Anterior cingulate cortex (tissue), 58 donors: ENCODE measurements at regions not wholly inside any gene's neighbourhood (a gene's known extent, or its start where the extent isn't known, plus 50 kb on each side); places are given as distances from the start of the nearest gene placed in this dataset.
"Not testable (repeated sequence)": the region's sequence is repeated elsewhere in the genome, so short reads cannot be mapped to it uniquely, and the experiment has no call there.

Experiments
- DNase-seq, 58 donors: peaks; one replicate each; lab custom pipeline; 2025; lab: John Stamatoyannopoulos, UW

DNA sequence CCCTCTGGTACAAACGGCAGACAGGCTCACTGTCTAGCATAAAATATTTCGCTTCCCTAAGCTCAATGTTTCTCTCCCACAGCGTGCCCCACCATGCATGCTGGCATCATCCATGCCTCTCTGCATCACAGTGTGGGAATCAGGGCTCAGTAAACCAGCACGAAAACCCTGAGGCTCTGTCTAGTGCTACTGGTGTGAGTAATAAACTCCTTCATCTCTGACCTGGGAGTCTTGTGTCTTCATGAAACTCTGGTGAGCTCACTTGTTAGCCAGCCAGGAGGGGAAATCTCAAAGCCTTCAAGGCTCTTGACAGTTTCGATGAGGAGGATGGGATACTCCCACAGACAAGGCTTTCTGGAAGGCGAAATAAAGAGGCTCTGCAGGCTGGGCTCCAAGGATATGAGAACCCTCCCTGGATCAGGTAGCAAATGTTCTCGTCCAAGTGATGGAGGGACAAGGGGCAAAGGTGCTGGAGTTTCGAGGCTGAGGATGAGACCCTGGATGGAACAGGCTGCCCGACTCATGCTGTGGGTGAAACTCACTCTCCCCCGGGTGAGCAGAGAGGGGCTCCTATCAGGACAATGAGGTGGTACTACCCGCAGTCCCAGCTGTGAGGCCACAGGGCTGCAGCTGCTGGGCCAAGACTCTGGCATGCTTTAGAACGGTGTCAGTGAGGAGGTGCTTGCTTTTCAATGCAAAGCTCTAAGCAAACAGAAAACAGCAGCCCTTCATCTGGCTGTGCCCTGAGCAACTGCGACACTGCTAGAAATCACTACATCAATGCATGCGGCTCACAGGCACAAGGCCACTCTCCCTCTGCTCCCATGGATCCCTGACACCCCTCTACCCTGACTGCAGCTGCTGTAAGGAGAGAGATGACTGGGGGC, 69.3 kb downstream of the SHANK2 start:
- no peak for DNase-seq

DNA sequence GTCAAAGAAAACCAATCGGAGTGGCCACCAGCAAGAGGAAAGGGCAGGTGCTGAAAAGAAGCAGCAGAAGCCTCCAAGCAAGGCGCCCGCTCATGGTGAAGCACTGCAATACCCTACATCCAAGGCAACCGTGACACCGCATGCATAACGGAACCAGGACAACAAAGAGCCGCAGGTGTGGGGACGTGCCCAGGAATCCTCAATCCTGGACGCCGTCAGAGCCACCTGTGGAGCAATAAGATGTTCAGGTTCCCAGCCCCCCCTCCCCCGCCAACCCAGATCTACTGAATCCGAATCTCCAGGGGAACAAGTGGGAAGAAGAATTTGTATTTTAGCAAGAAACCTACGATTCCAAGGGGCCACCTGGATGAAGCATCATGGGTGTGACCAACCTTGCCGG, 70.8 kb downstream of the SHANK2 start:
- DNase-seq, result no peak

DNA sequence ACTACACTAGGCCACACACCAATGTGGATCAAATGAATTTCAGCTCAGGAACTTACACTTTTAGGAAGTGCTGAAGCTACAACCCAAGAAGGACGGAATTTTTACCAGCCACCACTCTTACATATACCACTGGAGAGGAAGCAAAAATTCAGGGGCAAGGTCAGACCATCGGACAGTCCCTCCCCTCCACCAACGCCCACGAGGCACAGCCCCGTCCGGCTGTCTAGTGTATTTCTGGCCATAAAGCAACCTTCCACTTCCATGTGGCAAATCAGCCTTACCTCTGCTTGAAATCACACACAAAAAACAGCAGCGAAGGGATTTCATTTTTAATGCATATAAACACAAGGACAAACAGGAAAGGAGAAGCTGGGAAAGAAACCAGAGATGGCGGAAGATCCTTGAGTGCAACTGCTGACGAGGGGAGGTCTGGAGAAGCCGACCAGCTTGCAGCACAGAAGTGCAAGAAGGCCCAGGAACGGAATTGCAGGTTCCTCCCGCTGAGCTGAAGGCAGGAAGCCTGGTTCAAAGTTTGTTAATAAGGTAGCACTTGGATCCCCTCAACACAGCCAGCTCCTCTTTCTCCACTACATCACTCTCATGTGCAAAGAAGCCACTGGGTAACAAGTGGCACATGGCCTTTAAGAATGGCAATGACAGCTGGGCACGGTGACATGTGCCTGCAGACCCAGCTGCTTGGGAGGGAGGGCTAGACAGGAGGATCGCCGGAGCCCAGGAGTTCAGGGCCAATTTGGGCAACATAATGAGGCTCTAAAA, 71.5 kb downstream of the SHANK2 start:
- DNase-seq, result no peak

DNA sequence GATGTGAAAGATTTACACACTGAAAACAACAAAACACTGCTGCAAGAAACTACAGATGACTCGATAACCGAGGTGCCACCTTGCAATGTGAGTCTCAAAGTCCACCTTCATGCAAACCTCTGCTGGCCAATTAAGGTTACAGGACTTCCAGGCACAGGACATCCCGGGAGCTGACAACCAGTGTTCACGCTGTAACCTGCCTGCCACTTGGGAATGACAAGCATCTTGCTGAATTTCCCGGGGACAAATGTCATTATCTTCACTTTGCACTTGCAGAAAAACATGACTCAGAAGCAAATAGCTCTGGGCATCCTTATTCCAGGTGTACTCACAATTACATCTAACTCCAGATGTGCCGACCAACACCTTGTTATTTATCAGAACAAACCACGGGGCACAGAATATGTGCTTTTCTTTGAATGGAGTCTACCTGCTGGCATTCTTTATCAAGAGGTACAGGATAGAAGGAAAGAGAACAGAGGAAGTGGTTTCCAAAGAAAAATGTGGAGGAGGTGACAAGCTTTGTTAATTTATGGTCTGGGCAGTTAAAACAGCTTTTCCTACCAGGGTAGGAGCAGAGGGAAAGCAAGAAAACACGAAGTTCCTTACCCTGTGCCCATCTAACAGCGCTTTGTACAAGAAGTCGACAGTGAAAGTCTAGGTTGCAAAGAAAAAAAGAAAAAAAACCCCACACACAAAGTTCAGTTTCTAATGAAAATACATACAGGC, 72.3 kb downstream of the SHANK2 start:
- no peak for DNase-seq

DNA sequence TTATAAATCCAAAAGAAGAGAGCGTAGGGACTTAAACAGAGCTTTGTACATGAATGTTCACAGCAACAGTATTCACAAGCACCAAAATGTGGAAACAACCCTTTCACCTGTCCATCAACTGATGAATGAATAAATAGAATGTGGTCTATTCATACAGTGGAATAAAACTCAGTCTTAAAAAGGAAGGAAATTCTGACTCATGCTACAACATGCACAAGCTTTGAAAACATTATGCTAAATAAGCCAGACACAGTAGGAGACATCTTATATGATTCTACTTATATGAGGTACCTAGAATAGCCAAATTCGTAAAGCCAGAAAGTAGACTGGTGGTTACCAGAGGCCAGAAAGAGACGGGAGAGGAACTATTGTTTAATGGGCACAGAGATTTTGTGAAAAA, 74.3 kb downstream of the SHANK2 start:
- DNase-seq, result no peak

DNA sequence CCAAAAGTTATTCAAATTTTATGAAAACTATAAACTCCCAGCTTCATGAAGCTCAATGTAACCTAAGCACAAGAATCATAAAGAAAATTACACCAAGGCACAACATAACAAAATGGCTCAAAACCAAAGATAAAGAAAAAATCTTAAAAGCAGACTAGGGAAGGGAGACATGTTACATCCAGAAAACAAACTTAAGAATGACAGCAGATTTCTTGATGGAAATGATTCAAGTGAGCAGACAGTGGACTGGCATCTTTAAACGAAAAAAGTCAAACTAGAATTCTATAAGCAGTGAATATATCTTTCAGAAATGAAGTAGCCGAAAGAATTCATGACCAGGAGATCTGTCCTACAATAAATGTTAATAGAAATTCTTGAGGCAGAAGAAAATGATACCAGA, 75.6 kb downstream of the SHANK2 start:
- DNase-seq, result no peak

DNA sequence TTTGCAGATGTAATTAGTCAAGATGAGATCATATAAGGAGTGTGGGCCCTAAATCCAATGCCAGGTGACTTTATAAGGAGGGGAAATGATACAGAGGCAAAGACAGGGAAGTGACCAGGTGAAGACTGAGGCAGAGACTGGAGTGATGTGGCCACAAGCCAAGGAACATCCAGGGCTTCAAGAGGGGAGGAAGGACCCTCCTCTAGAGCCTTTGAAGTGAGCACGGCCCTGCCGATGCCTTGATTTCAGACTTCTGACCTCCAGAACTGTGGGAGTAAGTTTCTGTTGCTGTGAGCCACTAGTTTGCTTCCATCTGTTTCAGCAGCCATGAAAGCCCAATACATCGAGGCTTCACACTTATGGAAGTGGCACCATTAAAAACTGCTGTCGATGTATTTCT, 78.7 kb downstream of the SHANK2 start:
- DNase-seq, result no peak

DNA sequence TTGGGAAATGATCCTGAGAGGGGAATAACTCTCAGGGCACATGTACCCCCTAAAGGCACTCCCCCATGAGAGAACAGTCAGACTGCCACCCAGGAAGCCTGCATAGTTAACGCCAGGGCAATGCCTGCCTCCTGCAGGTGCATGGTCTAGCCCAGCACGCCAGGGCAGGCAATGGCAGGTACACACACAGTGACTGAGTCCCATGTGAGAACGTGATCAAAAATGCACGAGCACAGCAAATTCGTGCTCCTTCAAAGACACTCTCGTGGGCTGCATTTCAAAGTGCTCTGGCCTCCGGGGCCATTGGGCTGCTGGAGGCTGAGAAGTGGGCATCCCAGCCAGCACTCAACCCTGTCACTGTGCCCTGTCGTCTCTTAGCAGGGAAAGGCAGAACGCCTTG, 79.7 kb downstream of the SHANK2 start:
- DNase-seq, result no peak

DNA sequence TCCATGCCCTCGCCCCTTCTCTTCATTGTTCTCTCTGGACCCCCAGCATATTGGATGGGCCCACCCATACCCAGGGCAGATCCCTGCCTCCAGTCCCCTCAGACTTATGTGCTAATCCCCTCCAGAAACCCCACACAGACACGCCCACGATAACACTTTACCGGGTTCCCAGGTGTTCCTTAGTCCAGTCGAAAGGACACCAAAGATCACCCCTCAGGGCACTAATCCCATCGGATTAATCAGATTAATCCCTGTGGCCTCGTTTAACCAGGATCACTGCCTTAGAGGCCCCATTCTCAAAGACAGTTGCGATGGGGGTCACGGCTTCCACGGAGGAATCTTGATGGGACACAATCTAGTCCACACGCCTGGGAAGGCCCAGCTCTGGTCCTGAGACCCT, 80.8 kb downstream of the SHANK2 start:
- no peak for DNase-seq

DNA sequence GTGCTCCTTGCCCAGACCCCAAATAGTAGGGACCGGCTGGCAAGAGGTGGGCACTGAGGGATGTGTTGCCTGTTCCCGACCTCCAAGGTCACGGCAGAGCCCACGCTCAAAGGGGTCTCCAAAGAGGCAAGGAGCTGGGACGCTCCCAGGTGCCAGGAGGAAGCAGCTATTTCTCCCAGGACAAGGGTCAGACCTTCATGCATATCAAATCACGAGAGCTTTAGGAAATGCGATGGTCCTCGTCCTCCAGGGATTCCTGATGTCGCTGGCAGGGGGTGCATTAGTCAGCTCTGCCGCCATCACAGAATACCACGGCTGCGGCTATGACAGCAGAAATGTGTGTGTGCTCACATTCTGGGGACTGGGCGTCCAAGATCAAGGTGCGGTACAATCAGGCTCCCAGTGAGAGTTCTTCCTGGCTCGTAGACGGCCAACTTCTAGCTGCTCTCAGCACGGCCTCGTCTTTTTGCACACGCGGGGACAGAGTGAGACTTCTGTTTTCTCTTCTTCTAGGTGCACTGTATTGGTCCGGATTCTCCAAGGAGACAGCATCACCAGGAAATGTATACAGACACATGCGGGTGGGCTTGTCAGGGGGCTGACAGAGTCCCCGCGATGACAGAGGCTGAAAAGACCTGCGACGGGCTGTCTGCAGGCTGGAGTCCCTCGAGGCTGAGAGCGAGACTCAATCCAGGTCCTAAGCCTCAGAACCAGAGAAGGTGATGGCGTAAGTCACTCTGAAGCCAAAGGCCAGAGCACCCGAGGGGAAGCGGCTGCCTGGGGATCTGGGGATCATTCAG, 81.6 kb downstream of the SHANK2 start:
- DNase-seq, result no peak

DNA sequence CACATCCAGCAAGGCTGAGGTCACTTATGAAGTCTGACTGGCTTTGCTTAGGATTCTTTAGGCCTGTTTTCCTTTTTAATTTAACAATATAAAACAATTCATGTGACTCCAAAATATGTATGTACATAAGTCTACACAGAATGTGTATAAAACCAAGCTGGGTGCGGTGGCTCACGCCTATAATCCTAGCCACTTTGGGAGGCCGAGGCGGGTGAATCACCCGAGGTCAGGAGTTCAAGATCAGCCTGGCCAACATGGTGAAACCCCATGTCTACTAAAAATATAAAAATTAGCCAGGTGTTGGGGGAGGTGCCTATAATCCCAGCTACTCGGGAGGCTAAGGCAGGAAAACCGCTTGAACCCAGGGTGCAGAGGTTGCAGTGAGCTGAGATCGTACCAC, 83.1 kb downstream of the SHANK2 start:
- no peak for DNase-seq

DNA sequence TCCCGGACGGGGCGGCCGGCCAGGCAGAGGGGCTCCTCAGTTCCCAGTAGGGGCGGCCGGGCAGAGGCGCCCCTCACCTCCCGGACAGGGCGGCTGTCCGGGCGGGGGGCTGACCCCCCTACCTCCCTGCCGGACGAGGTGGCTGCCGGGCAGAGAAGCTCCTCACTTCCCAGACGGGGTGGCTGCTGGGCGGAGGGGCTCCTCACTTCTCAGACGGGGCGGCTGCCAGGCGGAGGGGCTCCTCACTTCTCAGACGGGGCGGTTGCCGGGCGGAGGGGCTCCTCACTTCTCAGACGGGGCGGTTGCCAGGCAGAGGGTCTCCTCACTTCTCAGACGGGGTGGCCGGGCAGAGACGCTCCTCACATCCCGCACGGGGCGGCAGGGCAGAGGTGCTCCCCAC, 84.6 kb downstream of the SHANK2 start:
- DNase-seq, result not testable (repeated sequence)

DNA sequence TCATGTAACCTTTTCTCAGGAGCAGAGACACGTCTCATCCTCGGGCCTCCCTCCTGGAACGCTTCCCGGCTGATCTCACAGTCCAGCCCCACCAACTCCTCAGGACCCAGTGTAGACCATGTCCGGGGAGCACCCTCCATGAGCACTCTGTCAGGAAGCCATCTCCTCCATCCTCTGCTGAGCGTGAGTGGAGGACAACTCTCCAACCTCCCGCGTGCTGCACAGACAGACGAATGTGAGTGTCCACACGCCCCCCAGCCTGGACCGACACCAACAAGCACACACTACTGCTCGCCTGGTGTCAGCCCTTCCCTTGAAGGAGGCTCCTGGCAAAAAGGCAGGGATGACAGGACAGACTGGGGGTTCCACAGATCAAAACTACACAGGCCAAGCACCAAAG, 86.6 kb downstream of the SHANK2 start:
- no peak for DNase-seq

DNA sequence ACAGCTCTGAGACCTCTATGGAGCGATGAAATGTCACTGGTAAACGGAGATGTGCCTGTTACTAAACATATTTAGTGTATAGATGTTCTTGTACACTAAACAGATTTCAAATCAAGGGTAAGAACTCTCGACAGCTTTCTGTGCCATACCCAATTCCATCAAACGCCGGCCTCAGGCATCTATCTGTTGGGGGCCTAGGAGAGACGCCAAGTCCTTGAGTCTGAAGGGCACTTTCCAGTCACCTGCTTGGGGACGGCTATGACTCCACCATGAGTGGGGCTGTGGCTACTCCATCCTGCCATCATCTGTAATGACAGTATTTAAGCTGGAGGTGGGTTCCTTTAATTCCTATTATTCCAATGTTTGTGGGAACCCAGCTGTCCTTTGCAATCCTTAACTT, 87.8 kb downstream of the SHANK2 start:
- no peak for DNase-seq

DNA sequence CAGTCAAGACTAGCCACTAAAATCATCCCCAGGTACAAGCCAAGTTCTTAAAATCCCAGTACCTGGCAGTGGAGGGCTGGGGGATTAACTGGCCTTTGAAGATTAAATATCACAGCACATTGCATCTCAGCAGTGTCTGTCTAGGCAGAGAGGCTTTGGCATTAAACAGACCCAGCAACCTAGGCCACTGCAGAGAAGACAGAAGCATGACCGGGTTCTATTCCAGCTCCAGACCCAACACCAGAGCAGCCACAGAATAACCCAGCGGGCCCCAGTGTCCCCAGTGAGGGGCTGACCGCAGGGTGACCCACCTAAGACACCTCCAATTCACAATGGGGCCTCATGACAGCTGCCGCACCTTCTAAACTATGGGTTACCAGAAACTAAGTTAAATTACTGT, 88.2 kb downstream of the SHANK2 start:
- no peak for DNase-seq

DNA sequence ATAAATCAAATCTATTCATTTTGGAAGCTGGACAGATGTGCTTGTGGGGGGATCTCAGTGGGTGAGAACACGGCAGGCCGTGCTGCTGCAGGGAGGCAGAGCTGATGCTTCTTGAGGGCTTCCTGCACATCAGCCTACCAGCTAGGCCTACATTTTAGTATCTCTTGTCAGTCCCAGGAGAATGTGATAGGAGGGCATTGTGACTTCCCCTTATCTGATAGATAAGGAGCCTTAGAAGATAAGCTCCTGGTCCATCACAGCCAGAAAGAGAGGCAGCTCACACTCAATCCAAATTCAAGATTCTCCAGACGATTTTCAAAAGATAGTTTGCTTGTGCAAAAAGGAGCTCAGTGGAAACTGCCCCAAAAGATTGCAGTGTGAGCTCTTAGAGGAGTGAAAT, 89.0 kb downstream of the SHANK2 start:
- DNase-seq, result no peak

DNA sequence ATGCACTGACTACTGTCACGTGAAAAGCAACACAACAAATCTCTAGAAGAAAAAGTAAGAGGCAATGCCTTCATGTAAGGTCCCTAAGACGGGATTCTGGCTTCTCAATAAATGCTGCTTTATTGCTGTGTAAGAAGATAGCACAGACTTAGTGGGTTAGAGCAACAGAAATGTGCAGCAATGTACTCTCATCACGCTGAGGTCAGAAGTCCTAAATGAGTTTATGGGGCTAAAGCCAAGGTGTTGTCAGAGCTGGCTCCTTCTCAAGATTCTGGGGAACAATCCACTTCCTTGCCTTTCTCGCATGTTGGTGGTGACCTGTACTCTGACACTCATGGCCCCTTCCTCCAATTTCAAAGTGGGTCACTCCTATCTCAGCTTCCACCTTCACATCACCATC, 93.4 kb downstream of the SHANK2 start:
- no peak for DNase-seq

DNA sequence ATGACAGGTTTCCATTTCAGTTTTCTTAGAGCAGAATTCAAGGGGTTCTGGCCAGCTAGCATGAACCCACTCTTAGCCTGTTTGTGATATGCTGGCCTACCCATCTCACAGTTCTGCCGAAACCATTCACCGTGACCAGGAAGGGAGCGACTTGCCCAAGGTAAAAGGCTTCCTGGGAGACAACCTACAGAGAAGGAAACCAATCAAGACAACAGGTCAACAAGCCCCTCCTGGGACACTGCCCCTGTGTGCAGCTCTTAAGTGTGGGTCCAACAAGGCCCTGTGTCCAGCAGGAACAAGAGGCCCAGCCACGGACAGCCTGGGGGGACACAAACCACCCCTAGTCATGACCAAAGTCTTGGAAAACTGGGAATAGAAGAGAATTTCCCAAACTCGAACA, 94.7 kb downstream of the SHANK2 start:
- DNase-seq, result not testable (repeated sequence)

DNA sequence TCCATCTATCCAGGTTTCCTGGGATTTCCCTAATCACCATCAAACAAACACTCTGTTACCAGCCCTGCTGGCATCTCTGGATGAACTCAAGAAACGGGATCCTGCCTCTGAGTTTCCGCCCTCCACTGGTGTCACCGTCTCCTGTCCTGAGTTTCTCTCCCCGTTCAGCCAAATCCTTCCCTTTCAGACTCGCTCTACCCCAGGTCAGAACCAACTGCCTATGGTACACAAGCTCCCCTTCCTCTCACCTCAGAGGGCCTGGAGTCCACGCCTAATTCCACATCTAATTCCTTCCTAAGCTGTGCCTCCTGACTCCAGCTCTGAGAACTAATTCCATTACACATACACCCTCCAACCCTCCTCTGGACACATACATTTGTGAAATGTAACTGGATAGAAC, 96.1 kb downstream of the SHANK2 start:
- no peak for DNase-seq

DNA sequence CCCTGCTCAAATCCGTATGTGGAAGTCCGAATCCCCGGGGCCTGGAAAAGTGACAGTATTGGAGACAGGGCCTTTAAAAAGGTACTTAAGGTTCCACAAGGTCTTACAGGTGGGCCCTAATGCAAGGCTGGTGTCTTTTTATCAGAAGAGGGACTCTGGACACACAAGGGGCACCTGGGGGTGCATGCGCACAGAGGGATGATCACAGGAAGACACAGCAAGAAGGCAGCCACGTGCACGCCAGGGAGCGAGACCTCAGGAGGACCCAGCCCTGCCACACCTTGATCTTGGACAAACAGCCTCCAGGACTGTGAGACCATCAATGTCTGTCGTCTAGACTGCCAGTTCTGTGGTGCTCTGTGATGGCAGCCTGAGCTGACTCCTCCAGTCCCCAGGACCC, 96.5 kb downstream of the SHANK2 start:
- no peak for DNase-seq
